ENCODE measurements at regions not wholly inside any gene's neighbourhood (a gene's known extent, or its start where the extent isn't known, plus 50 kb on each side); places are given as distances from the start of the nearest gene placed in this dataset.

- Mint-ChIP-seq H3K4me1 (ENCODE audit: low read depth) (peaks cover 6% of the 10 kb centered on the region), H3K36me3 (no peaks in the 10 kb centered on the region), H3K27ac (no peak overlapping the region), H3K9me3 (ENCODE audit: low read depth) (peaks cover 5% of the 10 kb centered on the region), H3K27me3 (peaks cover 3% of the 10 kb centered on the region), H3K4me3 (no peak overlapping the region)
Observed at GRCh38 chr2:236959036-236959435, 126.7 kb upstream of the COPS8 start.

DNA sequence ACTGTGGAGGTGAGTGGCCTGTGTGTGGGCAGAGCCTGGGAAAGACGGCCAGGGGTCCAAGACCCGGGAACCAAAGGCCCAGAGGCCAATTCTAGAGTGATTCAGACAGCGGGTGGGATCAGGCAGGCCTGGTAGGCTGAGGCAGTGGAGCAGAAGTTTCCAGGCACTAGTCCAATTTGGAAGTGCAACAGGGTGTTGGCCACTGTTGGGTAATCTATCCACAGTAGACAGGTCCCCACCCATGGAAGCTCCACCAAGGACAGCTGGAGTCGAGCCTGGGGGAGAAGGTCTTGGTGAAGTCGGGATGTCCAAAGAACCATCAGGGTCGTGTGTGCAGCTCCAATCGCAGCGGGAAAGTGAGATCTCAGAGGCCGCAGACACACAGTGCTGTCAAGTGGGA, 125.8 kb upstream of the COPS8 start:
- no peak overlapping the region for H3K4me3 Mint-ChIP-seq
- no peaks in the 10 kb centered on the region for H3K36me3 Mint-ChIP-seq
- peaks cover 3% of the 10 kb centered on the region for H3K27me3 Mint-ChIP-seq
- H3K9me3 Mint-ChIP-seq (ENCODE audit: low read depth), result peaks cover 5% of the 10 kb centered on the region
- H3K27ac Mint-ChIP-seq, result no peak overlapping the region
- H3K4me1 Mint-ChIP-seq (ENCODE audit: low read depth), result peaks cover 6% of the 10 kb centered on the region

- Mint-ChIP-seq H3K9me3 (ENCODE audit: low read depth) (peaks cover 3% of the 10 kb centered on the region), H3K36me3 (no peaks in the 10 kb centered on the region), H3K27me3 (no peaks in the 10 kb centered on the region), H3K4me3 (no peak overlapping the region), H3K27ac (no peak overlapping the region), H3K4me1 (ENCODE audit: low read depth) (peaks cover 6% of the 10 kb centered on the region)
Observed at GRCh38 chr2:236960531-236960930, 125.2 kb upstream of the COPS8 start.

GRCh38 chr2:236962816-236963215, 122.9 kb upstream of the COPS8 start:
- H3K27ac Mint-ChIP-seq, result no peak overlapping the region
- no peak overlapping the region for H3K4me3 Mint-ChIP-seq
- no peaks in the 10 kb centered on the region for H3K27me3 Mint-ChIP-seq

DNA sequence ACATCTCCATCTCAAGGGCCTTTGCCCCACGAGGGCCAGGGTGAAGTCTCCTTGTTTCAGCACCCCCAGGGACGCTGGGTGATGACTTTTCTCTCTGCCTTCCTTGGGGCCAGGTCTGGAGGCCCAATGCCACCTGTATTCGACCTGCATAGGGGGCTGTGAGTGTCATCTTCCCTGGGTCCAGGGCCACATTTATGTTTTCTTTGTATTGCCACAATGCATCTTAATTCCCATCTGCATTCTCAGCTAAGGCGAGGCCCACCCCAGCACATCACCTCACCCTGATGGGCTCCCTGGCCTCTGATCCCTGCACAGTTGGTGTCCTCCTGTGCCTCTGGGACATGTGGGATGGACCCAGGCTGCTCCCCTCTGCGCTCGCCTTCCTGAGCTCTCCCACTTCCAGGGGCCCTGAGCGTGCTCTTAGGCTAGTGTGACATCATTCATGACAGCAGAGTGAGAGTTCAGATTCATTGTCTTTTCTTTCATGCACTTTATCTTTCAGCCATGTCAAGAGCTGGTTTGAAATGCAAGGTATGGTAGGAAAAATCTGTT, 122.0 kb upstream of the COPS8 start:
- H3K4me3 Mint-ChIP-seq, result no peak overlapping the region
- H3K36me3 Mint-ChIP-seq, result no peaks in the 10 kb centered on the region
- no peak overlapping the region for H3K27ac Mint-ChIP-seq
- H3K4me1 Mint-ChIP-seq (ENCODE audit: low read depth), result peaks cover 21% of the 10 kb centered on the region
- H3K27me3 Mint-ChIP-seq, result no peaks in the 10 kb centered on the region
- no peaks in the 10 kb centered on the region for H3K9me3 Mint-ChIP-seq (ENCODE audit: low read depth)

More at GRCh38 chr2:236962816-236963215, 122.9 kb upstream of the COPS8 start:
- H3K36me3 Mint-ChIP-seq, result no peaks in the 10 kb centered on the region
- no peaks in the 10 kb centered on the region for H3K9me3 Mint-ChIP-seq (ENCODE audit: low read depth)
- peaks cover 13% of the 10 kb centered on the region for H3K4me1 Mint-ChIP-seq (ENCODE audit: low read depth)

DNA sequence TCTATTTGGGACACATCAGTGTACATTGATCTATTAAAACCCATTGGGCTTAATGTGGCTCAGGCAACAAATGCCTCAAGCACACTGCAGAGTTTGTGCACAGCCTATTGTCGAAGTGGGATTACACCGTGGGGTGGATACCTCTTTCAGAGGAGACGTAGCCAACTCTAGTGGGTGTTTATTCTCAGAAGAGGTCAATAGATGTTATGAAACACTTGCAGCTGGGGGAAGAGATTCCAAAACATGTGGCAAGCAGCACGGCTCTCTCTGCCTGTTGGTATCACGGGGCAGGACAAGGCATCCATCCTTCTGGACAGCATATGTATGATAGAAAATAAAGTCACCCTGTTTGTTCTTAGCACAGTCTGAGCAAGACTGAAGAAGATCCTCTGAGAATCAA, 121.4 kb upstream of the COPS8 start:
- H3K36me3 Mint-ChIP-seq, result no peaks in the 10 kb centered on the region
- H3K27ac Mint-ChIP-seq, result no peak overlapping the region
- peaks cover 27% of the 10 kb centered on the region for H3K4me1 Mint-ChIP-seq (ENCODE audit: low read depth)

GRCh38 chr2:236965021-236965840, 120.5 kb upstream of the COPS8 start:
- Mint-ChIP-seq H3K4me1 (ENCODE audit: low read depth) (peaks cover 36% of the 10 kb centered on the region), H3K27me3 (no peaks in the 10 kb centered on the region), H3K36me3 (no peaks in the 10 kb centered on the region), H3K9me3 (ENCODE audit: low read depth) (no peaks in the 10 kb centered on the region), H3K4me3 (no peak overlapping the region), H3K27ac (no peak overlapping the region)

More for the DNA sequence above, 121.4 kb upstream of the COPS8 start:
- H3K9me3 Mint-ChIP-seq (ENCODE audit: low read depth), result no peaks in the 10 kb centered on the region
- no peak overlapping the region for H3K4me3 Mint-ChIP-seq
- no peaks in the 10 kb centered on the region for H3K27me3 Mint-ChIP-seq

DNA sequence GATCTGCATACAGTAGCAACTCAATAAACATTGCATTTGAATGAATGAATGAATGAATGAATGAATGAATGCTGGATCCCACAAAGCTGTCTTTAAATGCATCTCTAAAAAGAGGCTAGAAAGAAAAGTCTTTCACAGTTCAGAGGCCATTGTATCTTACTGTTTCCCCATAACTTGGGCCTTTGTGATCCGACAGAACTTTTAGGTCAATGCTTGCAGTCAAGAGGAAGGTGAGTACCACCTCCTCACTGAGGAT, 119.9 kb upstream of the COPS8 start:
- H3K4me1 Mint-ChIP-seq (ENCODE audit: low read depth), result peaks cover 41% of the 10 kb centered on the region

GRCh38 chr2:236967499-236967783, 118.2 kb upstream of the COPS8 start:
- Mint-ChIP-seq H3K27me3 (no peaks in the 10 kb centered on the region), H3K36me3 (no peaks in the 10 kb centered on the region), H3K4me1 (ENCODE audit: low read depth) (peaks cover 46% of the 10 kb centered on the region), H3K9me3 (ENCODE audit: low read depth) (no peaks in the 10 kb centered on the region), H3K4me3 (peak overlapping the region; percentile 69), H3K27ac (peak overlapping the region; percentile 68)

More for the DNA sequence above, 119.9 kb upstream of the COPS8 start:
- H3K27ac Mint-ChIP-seq, result no peak overlapping the region
- H3K9me3 Mint-ChIP-seq (ENCODE audit: low read depth), result no peaks in the 10 kb centered on the region
- no peaks in the 10 kb centered on the region for H3K36me3 Mint-ChIP-seq
- H3K27me3 Mint-ChIP-seq, result no peaks in the 10 kb centered on the region
- no peak overlapping the region for H3K4me3 Mint-ChIP-seq

- no peaks in the 10 kb centered on the region for H3K9me3 Mint-ChIP-seq (ENCODE audit: low read depth)
- H3K4me1 Mint-ChIP-seq (ENCODE audit: low read depth), result peaks cover 46% of the 10 kb centered on the region
- H3K27ac Mint-ChIP-seq, result peak overlapping the region; percentile 94
- H3K27me3 Mint-ChIP-seq, result no peaks in the 10 kb centered on the region
- H3K36me3 Mint-ChIP-seq, result no peaks in the 10 kb centered on the region
- peak overlapping the region; percentile 69 for H3K4me3 Mint-ChIP-seq
Observed at GRCh38 chr2:236968101-236968879, 117.4 kb upstream of the COPS8 start.

- Mint-ChIP-seq H3K36me3 (no peaks in the 10 kb centered on the region), H3K27ac (peak overlapping the region; percentile 94), H3K9me3 (ENCODE audit: low read depth) (no peaks in the 10 kb centered on the region), H3K27me3 (no peaks in the 10 kb centered on the region), H3K4me1 (ENCODE audit: low read depth) (peaks cover 46% of the 10 kb centered on the region), H3K4me3 (peak overlapping the region; percentile 78)
Observed at GRCh38 chr2:236968880-236969534, 116.7 kb upstream of the COPS8 start.

DNA sequence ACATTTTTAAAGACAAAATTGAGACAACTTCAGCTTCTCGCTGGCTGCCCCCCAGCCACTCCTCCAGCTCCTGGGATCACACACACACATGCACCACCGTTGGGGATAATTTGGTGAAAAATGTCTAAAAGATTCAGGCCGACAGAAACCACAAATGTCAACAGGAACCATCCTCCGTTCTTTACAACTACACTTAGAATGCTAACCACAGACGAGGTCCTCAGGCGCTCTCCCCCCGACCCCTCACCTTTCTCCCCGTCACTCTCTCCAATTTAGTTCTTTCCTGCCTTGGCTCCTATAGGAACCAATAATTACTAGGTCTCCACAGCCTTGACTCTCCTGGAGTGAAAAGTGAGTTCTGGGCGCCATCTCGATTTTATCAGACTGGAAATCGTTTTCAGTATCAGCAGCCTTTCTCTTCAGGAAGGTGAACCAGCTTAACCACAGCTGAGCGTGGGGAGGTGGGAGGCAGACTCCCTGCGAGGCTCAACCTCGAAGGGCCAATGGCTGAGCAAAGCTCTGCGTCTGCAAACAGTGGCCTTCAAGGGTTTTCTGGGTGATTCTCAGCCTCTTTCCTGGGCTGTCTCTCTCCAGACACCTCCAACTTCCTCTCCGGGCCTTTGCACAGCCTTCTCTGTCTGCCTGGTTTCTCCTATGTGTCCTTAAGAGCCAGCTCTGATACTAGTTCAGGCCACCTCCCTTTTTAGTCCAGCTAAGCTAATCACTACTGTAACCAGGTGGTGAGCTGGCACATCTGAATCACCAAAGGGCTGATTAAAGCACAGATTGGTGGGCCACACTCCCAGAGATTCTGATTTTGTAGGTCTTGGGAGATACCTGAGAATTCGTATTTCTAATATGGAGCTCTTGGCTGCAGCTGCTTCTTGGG, 115.7 kb upstream of the COPS8 start:
- Mint-ChIP-seq H3K9me3 (ENCODE audit: low read depth) (no peaks in the 10 kb centered on the region), H3K27me3 (no peaks in the 10 kb centered on the region), H3K27ac (peak overlapping the region; percentile 94), H3K4me3 (peak overlapping the region; percentile 78), H3K36me3 (no peaks in the 10 kb centered on the region), H3K4me1 (ENCODE audit: low read depth) (peaks cover 46% of the 10 kb centered on the region)

DNA sequence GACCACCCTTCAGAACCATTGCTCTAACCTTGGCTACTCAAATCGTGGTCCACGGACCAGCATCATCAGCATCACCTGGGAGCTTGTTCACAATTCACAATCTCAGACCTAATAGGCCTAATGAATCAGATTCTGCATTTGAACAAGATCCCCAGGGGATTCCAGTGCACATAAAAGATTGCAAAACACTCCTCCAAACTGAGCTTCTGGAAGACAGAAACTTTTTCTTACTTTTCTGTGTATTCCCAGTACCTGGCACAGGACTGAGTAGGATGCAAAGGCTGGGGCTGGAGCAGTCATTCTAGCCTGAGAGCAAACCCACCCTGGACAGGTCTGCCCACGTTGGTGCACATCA, 115.1 kb upstream of the COPS8 start:
- H3K9me3 Mint-ChIP-seq (ENCODE audit: low read depth), result no peaks in the 10 kb centered on the region
- H3K27ac Mint-ChIP-seq, result no peak overlapping the region
- H3K4me1 Mint-ChIP-seq (ENCODE audit: low read depth), result peaks cover 46% of the 10 kb centered on the region
- H3K27me3 Mint-ChIP-seq, result no peaks in the 10 kb centered on the region
- H3K4me3 Mint-ChIP-seq, result no peak overlapping the region
- H3K36me3 Mint-ChIP-seq, result no peaks in the 10 kb centered on the region

- no peaks in the 10 kb centered on the region for H3K9me3 Mint-ChIP-seq (ENCODE audit: low read depth)
- peaks cover 46% of the 10 kb centered on the region for H3K4me1 Mint-ChIP-seq (ENCODE audit: low read depth)
- no peak overlapping the region for H3K27ac Mint-ChIP-seq
- H3K4me3 Mint-ChIP-seq, result no peak overlapping the region
- H3K36me3 Mint-ChIP-seq, result no peaks in the 10 kb centered on the region
- no peaks in the 10 kb centered on the region for H3K27me3 Mint-ChIP-seq
Observed at GRCh38 chr2:236971131-236971821, 114.4 kb upstream of the COPS8 start.
